ENCODE measurements at regions not wholly inside any gene's neighbourhood (a gene's known extent, or its start where the extent isn't known, plus 50 kb on each side); places are given as distances from the start of the nearest gene placed in this dataset.

DNA sequence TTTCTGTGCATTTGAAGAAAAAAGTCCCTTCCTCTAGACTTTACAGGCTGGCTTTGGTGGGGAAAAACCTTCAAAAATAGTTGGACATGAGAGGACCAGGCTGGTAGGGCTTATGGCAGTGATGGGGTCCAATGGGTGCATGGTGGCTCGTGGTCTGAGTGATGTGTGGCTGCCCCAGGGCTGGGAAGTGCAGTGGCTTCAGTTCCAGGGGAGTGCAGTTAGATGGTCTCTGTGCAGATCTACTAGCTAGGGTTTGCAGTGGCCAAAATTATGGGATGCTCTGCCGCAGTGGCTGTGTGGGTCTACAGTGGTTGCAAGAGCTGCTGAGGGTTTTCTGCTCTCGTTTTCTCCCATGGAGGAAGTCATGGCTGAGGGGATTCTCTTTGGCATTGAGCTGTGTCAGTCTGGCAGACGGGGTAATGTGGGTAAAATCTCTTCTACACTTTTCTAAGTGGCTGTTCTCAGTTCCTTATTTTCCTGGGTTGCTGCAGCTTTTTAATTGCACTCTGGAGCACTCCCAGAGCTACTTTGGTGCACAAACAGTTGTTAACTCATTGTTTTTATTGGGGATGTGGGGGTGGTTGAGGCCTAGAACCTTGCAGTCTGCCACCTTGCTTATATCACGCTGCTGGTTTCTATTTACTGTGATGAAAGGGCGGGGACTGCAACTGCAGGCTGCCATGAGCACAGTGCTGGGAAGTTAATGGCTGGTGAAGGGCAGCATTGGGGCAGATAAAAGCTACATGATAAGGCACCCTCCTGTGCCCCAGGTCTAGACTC, 1324.6 kb downstream of the NSUN3 start:
- no peak for TF ChIP-seq CTCF (IDR thresholded peaks at IDR 0.05)
- no peak for TF ChIP-seq EP300 (IDR thresholded peaks at IDR 0.05)
- no peak for TF ChIP-seq POLR2A (IDR thresholded peaks at IDR 0.05)

Data from stomach (tissue), 4 donors.